Activated CD4-positive, CD25-positive, alpha-beta regulatory T cell treated with anti-CD3 and anti-CD28 coated beads, Interleukin-2, amount 50 U/mL, for 16 hours (primary cell): ENCODE measurements at regions not wholly inside any gene's neighbourhood (a gene's known extent, or its start where the extent isn't known, plus 50 kb on each side); places are given as distances from the start of the nearest gene placed in this dataset.
"Not testable (repeated sequence)": the region's sequence is repeated elsewhere in the genome, so short reads cannot be mapped to it uniquely, and the experiment has no call there.

ENCODE experiments used
- DNase-seq: peaks from one replicate; pipeline ENCODE4 v3.0.0-alpha.2; 2020; ENCODE audit warnings: low read depth, low spot score

- no peak for DNase-seq
These were observed 259.8 kb downstream of the FAM43A start for GRCh38 chr3:194945508-194945907.

DNA sequence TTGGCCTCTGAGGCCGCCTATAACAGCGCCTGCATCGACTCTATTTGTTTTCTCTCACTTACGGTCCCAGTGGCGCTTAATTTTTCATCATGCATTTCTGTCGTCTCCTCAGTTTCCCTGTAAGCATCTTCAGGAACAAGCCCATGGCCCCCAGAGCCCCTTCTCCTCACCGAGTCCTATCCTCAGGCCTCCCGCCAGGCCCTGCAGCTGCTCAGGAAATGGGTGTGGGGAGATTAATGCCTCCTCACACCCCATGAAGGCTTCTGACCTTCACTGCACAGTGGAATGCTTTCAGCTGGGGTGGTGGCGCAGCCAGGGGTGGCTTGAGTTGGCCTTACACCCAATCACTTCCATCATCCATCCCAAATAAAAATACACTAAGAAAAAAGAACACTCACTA is 260.4 kb downstream of the FAM43A start:
- no peak for DNase-seq

DNA sequence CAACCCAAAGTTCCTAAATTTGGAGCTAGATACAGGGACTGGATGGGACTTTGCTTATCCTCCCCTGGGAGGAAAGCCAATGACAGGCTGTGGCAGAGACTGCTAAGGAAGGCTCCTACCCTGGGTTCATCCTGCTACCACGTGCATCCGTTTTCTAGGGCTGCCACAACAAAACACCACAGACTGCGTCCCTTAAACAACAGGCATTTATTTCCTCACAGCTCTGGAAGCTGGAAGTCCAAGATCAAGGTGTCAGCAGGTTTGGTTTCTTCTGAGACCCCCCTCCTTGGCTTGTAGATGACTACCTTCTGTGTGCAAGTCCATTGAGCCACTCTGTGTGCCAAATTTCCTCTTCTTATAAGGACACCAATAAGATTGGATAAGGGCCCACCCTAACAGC is 263.9 kb downstream of the FAM43A start:
- DNase-seq, result no peak

GRCh38 chr3:194950906-194951628 is 265.4 kb downstream of the FAM43A start:
- DNase-seq, result no peak

- not testable (repeated sequence) for DNase-seq
These were observed 265.9 kb downstream of the FAM43A start for GRCh38 chr3:194951629-194951920.

GRCh38 chr3:194951931-194952582 is 266.4 kb downstream of the FAM43A start:
- no peak for DNase-seq

DNA sequence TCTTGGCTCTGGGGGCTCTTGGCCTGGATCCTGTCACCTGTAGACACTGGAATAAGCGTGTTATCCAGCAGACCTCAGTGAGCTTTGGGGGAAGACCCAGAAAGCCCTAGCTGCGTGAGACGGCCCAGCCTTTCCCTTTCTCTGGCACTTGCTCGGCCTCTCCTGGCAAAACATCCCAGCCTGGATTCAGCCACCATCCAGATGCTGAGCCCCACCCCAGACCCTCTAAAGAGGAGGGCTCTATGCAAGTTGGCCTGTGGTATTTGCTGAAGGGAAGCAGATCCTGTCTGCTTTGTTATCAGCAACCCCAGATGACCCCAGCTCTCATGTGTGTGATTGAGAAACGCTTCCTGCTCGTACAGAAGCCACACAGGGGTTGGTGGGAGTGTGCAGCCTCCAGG is 267.2 kb downstream of the FAM43A start:
- DNase-seq, result no peak

GRCh38 chr3:194953291-194953690 is 267.6 kb downstream of the FAM43A start:
- no peak for DNase-seq

GRCh38 chr3:194955546-194955945 is 269.9 kb downstream of the FAM43A start:
- DNase-seq, result no peak

DNA sequence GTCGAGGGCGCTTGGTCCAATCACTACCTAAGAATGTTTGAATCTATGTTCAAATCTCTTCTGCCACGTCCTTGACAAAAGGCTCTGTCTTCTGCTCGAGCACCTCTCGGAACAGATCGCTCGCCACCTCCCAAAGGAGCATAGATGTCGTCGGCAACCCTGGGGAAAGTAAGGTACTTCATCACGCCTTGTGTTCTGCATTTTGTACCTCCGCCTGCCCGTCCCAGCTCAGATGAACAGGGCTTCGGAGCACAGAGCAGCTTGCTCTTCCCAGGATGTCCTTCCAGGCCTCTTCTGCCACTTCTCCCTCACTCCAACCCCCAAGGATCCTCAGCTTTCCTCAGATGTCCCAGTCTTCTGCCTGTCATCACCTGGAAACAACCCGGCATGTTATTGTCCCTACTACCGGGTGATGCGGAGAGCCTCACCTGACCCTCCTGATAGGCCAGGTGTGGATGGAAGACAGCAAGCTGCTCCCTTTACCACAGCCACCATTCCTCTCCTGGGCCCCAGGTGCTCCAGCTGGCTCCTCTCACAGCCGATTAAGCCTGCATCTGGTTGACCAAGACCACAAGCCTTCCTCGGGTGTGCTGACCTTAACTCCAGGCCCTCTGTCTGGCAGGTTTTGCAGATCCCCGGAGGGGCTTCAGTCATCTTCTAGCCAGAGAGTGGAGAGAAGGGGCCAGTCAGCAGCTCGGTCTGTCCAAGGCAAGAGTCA is 270.5 kb downstream of the FAM43A start:
- DNase-seq, result no peak

- no peak for DNase-seq
These were observed 271.2 kb downstream of the FAM43A start for GRCh38 chr3:194956697-194957396.

DNA sequence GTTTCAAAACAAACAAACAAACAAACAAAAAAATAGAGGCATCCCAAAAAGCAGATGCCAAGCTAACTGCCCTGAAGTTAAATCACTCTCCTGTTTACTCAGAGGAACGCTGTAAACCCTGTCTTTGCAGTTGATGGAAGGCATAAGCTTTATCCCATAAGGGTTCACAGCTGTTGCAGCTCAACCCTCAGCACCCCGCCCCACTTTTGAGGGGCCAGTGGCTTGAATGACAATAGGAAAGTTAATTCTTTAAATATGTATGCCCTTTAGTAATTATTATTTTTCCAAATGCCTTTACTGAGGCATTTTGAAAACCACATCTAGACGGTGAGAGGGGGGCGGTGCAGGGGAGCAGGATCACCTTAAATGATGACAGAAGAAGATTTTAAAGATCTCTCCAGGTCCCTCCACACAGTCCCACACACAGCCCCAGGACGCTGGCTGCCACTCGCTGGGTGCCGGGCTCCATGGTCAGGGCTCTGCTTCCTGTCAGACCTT is 272.1 kb downstream of the FAM43A start:
- no peak for DNase-seq

DNA sequence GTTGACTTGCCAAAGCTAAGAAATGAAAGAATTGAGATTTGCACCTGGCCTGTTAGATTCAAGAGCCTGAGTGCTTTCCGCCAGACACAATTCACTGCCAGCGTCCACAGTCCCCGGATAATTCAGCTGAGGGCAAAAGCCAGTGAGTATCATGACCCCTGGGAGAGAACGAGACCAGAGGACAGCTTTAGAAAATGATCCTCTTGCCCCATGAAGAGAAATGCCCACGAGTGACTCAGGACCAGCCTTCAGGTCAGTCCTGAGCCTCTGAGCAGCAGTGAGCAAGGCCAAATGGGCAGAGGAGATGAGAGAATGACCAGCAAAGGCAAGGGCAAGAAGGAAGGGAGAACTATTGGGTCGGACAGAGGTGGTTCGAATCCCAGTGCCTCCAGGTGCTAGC is 273.5 kb downstream of the FAM43A start:
- no peak for DNase-seq

DNA sequence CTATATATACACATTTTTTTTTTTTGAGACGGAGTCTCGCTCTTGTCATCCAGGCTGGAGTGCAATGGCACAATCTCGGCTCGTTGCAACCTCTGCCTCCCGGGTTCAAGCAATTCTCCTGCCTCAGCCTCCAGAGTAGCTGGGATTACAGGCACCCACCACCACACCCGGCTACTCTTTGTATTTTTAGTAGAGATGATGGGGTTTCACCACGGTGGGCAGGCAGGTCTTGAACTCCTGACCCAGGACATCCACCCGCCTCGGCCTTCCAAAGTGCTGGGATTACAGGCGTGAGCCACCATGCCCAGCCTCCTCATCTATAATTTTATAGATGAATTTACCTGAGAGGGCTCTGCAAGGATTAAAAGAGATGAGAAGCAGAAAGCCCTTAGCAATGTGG is 274.0 kb downstream of the FAM43A start:
- DNase-seq, result not testable (repeated sequence)

DNA sequence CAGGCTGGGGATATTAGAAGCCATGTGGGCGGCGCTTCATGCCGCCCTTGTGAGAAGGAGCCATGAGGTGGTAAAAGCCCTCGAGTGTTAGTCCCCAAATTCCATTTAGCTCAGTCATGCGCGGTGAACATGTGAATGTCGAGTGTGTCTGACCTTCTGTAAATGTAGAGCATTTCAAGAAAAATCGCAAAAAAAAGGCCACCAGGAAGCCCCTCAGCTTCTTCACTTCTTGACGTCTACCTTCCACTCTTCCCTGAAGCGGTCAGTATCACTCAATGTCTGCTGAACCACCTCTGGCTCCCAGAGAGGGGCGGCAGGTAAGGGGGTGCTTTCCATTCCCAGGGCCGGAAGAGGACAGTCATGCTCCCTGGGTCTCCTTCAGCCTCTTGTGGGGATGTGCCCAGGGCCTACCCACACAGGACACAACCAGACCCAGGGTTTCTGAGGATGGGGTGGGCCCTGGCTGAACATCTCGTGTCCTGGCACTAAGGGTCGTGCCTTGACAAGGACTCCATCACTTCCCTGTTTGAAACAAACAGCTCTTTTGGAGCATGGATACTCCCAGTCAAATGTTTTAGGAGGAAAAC is 274.9 kb downstream of the FAM43A start:
- DNase-seq, result no peak

- no peak for DNase-seq
These were observed 275.5 kb downstream of the FAM43A start for GRCh38 chr3:194961149-194961548.

GRCh38 chr3:194961571-194961970 is 275.9 kb downstream of the FAM43A start:
- DNase-seq, result no peak

DNA sequence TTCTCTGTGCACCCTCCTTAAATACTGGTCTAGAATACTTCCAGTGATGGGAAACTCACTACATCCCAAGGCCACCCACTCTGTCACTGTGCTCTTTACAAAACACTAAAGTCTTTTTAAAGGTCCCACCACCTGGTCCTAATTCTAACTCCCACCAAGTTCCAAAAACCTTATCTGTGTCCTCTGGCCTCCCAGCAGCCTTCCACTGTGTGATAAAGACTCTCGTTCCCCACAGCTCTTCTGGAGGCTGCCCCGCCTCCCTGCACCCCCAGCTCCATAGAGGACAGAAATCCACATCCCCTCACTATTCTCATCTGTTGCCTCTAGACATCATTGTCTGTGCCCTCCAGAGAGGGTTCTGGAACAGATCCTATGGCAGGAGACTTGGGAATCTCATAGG is 276.4 kb downstream of the FAM43A start:
- DNase-seq, result no peak

DNA sequence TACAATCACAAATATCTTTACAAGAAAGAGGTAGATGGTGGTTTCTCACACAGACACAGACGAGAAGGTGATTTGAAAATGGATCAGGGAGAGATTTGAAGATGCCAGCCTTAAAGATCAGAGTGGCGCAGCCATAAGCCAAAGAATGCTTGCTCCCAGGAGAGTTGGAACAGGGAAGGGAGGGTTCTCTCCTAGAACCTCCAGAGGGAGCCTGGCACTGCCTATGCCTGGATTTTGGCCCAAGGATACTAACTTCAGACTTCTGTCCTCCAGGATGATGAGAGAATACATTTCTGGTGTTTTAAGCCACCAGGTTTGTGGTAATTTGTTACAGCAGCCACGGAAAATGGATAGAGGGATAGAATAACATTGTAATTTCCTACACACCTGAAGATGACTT is 279.1 kb downstream of the FAM43A start:
- no peak for DNase-seq

GRCh38 chr3:194967151-194968117 is 281.8 kb downstream of the FAM43A start:
- DNase-seq, result no peak

- DNase-seq, result no peak
These were observed 284.4 kb downstream of the FAM43A start for GRCh38 chr3:194970066-194970465.
